Lung (tissue), 11 donors: ENCODE measurements at regions not wholly inside any gene's neighbourhood (a gene's known extent, or its start where the extent isn't known, plus 50 kb on each side); places are given as distances from the start of the nearest gene placed in this dataset.

Experiments
- ATAC-seq: fragments of 200-7000 bp; cut with Tn5 transposase; one replicate; pipeline ENCODE4 v1.9.1; 2020; ENCODE audit warnings: moderate number of reproducible peaks; ENCODE audit not compliant: insufficient read depth, low FRiP score
- DNase-seq, 3 donors: peaks; one replicate each; pipeline ENCODE4 v3.0.0-alpha.2; 2013 to 2017
- H3K27ac ChIP-seq, 2 donors: one replicate each; pipeline ENCODE4 v1.5.1; 2013; ENCODE audit warnings: mild to moderate bottlenecking in 2 of 2, moderate library complexity in 2 of 2, control low read depth in 1 of 2, inconsistent platforms in 1 of 2, low read depth in 1 of 2, low read length in 1 of 2
- H3K27me3 ChIP-seq, 3 donors: one replicate each; pipeline ENCODE4 v1.5.1; 2013; ENCODE audit warnings: low read length in 2 of 3; ENCODE audit not compliant: control insufficient read depth in 3 of 3, insufficient read depth in 3 of 3
- H3K36me3 ChIP-seq, 4 donors: one replicate each; pipeline ENCODE4 v1.5.1; 2013; ENCODE audit warnings: low read length in 4 of 4, mild to moderate bottlenecking in 1 of 4, moderate library complexity in 1 of 4; ENCODE audit not compliant: control insufficient read depth in 4 of 4, insufficient read depth in 4 of 4
- H3K4me1 ChIP-seq, 5 donors: one replicate each; pipeline ENCODE4 v1.5.1; 2013; ENCODE audit warnings: low read length in 5 of 5, mild to moderate bottlenecking in 2 of 5, moderate library complexity in 1 of 5; ENCODE audit not compliant: control insufficient read depth in 5 of 5, insufficient read depth in 5 of 5
- H3K4me3 ChIP-seq: one replicate; pipeline ENCODE4 v1.5.1; 2013; ENCODE audit warnings: mild to moderate bottlenecking, control low read depth, moderate library complexity
- H3K9ac ChIP-seq, 2 donors: one replicate each; pipeline ENCODE4 v1.5.1; 2013; ENCODE audit warnings: low read length in 2 of 2, control low read depth in 1 of 2; ENCODE audit not compliant: insufficient read depth in 1 of 2
- H3K9me3 ChIP-seq, 4 donors: one replicate each; pipeline ENCODE4 v1.5.1; 2013; ENCODE audit warnings: low read length in 3 of 4, mild to moderate bottlenecking in 1 of 4, moderate library complexity in 1 of 4; ENCODE audit not compliant: control insufficient read depth in 4 of 4, insufficient read depth in 3 of 4
- WGBS, 2 donors: extraction: QIAGEN DNeasy Blood & Tissue Kit; methylation state at CpG; one replicate each; pipeline ENCODE4 v1.1.7; 2013; 5-methylcytosine and 5-hydroxymethylcytosine counted together
- TF ChIP-seq, protein P1 (sequence below): IDR thresholded peaks from 2 replicates; pipeline ENCODE4 v1.5.1; 2012; ENCODE audit warnings: mild to moderate bottlenecking; ENCODE audit errors: control extremely low read depth, extremely low read depth
- donor health status: control.
- donor health status: control.
- donor health status: Bipolar disorder and iron deficiency.
- donor health status: healthy.
- donor health status: DM: yes; HTN: yes; CAD: no.

DNA sequence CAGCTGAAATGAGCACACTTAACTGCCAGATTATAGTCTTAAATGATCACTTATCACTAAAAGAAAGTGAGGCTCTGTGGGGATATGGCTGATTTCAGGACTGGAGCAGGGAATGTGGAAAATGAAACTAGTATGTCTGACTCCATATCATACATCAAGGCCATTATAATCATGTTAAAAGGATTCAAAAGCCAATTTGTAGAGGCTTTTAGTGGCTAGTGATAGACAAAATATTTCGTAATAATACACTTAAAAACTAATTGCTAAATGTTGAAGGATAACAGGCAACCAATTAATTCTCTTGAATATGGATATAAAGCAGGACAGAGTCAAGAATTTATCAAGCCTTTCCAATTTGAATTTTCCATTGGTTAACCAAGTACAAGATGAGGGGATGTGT is 358.1 kb upstream of the NDST3 start:
- Histone ChIP-seq H3K27ac (no peak overlapping the region), H3K4me1 (no peaks in the 10 kb centered on the region), H3K9me3 (peaks cover 0 to 4% (median 0%) of the 10 kb centered on the region in 4 donors), H3K27me3 (no peaks in the 10 kb centered on the region), H3K4me3 (no peak overlapping the region), H3K36me3 (no peaks in the 10 kb centered on the region), H3K9ac (no peak overlapping the region)
- TF ChIP-seq, protein P1, sequence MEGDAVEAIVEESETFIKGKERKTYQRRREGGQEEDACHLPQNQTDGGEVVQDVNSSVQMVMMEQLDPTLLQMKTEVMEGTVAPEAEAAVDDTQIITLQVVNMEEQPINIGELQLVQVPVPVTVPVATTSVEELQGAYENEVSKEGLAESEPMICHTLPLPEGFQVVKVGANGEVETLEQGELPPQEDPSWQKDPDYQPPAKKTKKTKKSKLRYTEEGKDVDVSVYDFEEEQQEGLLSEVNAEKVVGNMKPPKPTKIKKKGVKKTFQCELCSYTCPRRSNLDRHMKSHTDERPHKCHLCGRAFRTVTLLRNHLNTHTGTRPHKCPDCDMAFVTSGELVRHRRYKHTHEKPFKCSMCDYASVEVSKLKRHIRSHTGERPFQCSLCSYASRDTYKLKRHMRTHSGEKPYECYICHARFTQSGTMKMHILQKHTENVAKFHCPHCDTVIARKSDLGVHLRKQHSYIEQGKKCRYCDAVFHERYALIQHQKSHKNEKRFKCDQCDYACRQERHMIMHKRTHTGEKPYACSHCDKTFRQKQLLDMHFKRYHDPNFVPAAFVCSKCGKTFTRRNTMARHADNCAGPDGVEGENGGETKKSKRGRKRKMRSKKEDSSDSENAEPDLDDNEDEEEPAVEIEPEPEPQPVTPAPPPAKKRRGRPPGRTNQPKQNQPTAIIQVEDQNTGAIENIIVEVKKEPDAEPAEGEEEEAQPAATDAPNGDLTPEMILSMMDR: no peak
- WGBS, 2 donors: 0 to 22% methylated on average over 1 of the region's 1 CpG
- DNase-seq (peak in 2 of 3 donors; percentile 4 to 8), ATAC-seq (no peak)

GRCh38 chr4:117678861-117679260 is 355.4 kb upstream of the NDST3 start:
- no peak overlapping the region for H3K27ac ChIP-seq
- DNase-seq (no peak), ATAC-seq (no peak)

DNA sequence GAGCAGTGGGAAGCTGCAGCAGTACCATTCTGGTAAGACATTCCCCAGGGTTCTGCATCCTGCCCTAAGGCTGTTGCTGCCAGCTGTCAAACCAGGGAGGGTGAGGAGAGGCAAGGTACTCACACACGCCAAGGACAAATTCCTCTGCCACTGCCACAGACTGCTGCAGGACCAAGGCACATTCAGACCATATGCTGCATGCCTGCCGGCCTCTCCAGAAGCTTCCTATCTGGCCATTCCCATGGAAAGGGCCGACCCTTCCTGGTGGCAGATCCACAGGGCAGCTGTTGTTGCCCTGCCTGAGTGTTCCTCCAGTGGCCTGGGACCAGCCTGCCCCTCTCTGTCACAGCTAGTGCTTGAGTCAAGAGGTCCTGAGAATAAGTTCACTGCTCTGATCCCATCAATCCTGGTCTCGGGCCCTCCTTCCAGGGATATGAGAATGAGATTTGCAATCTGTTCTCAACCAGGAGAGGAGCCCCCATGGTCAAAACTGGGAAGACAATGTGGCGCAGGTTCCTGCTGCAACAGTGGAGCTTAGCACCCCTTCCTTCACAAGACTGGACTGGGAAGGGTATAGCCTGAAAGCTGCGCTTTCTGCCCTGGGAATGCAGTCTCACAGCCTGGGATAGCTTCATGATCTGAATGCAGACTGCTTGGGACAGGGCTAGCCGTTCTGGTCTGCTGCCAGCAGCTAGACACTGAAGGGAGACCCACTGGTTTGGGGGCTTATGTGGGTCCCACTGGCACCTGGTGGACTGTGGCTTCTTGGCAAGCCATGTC is 342.5 kb upstream of the NDST3 start:
- H3K9ac ChIP-seq: no peak overlapping the region
- 79 to 87% methylated on average over 7 of the region's 7 CpGs for WGBS, 2 donors
- no peaks in the 10 kb centered on the region for H3K36me3 ChIP-seq
- H3K4me1 ChIP-seq: no peaks in the 10 kb centered on the region
- ATAC-seq: peak; percentile 53
- H3K9me3 ChIP-seq: peaks cover 0 to 3% (median under 1%) of the 10 kb centered on the region in 4 donors
- TF ChIP-seq, protein P1: no peak
- DNase-seq: peak in 1 of 3 donors; percentile 4
- no peak overlapping the region for H3K27ac ChIP-seq
- H3K27me3 ChIP-seq: no peaks in the 10 kb centered on the region
- H3K4me3 ChIP-seq: no peak overlapping the region

More at GRCh38 chr4:117678861-117679260, 355.4 kb upstream of the NDST3 start:
- H3K4me3 ChIP-seq: no peak overlapping the region
- no peaks in the 10 kb centered on the region for H3K9me3 ChIP-seq
- no peaks in the 10 kb centered on the region for H3K36me3 ChIP-seq
- 76 to 88% methylated on average over 4 of the region's 4 CpGs for WGBS, 2 donors
- H3K27me3 ChIP-seq: no peaks in the 10 kb centered on the region
- TF ChIP-seq, protein P1: no peak
- no peak overlapping the region for H3K9ac ChIP-seq
- no peaks in the 10 kb centered on the region for H3K4me1 ChIP-seq

DNA sequence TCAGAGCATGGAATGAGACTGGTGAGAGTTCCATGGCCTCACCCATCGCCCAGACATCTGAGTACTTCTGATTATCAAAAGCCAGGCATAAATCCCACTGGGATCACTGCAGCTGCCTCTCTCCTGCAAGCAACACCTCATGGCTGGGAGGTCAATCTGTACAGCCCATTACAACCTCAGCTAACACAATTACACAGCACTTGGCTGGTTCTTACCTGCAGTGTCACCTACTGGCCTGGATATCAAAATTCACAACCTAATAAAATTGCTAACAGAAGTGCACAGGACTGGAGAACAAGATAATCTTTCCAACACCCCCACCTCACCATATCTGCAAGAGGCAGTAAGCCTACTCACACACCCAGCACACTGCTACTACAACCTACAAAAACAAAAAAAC is 341.7 kb upstream of the NDST3 start:
- TF ChIP-seq, protein P1: no peak
- no peak overlapping the region for H3K27ac ChIP-seq
- H3K9me3 ChIP-seq: peaks cover 0 to 3% (median under 1%) of the 10 kb centered on the region in 4 donors
- no peak overlapping the region for H3K4me3 ChIP-seq
- H3K9ac ChIP-seq: no peak overlapping the region
- H3K27me3 ChIP-seq: no peaks in the 10 kb centered on the region
- no peaks in the 10 kb centered on the region for H3K36me3 ChIP-seq
- ATAC-seq: no peak
- 68 to 82% methylated on average over 1 of the region's 1 CpG for WGBS, 2 donors
- no peaks in the 10 kb centered on the region for H3K4me1 ChIP-seq
- DNase-seq: no peak
